ENCODE measurements at regions not wholly inside any gene's neighbourhood (a gene's known extent, or its start where the extent isn't known, plus 50 kb on each side); places are given as distances from the start of the nearest gene placed in this dataset.

- TF ChIP-seq CTCF (IDR thresholded peaks at IDR 0.05; ENCODE audit: insufficient read depth, low read depth, low read length) = no peak
- H3K4me3 ChIP-seq (ENCODE audit: low read depth, low read length) = no peak overlapping the region
- no peak for DNase-seq (ENCODE audit: low read depth)
Observed at GRCh38 chr18:22783662-22784076, 149.5 kb upstream of the RBBP8 start.

GRCh38 chr18:22789052-22789451 is 144.1 kb upstream of the RBBP8 start:
- H3K4me3 ChIP-seq (ENCODE audit: low read depth, low read length) = no peak overlapping the region
- no peak for TF ChIP-seq CTCF (IDR thresholded peaks at IDR 0.05; ENCODE audit: insufficient read depth, low read depth, low read length)
- no peak for DNase-seq (ENCODE audit: low read depth)

GRCh38 chr18:22789600-22789999 is 143.5 kb upstream of the RBBP8 start:
- H3K4me3 ChIP-seq (ENCODE audit: low read depth, low read length) = no peak overlapping the region
- TF ChIP-seq CTCF (IDR thresholded peaks at IDR 0.05; ENCODE audit: insufficient read depth, low read depth, low read length) = no peak
- DNase-seq (ENCODE audit: low read depth) = no peak

GRCh38 chr18:22790545-22791309 is 142.4 kb upstream of the RBBP8 start:
- no peak overlapping the region for H3K4me3 ChIP-seq (ENCODE audit: low read depth, low read length)
- no peak for DNase-seq (ENCODE audit: low read depth)
- no peak for TF ChIP-seq CTCF (IDR thresholded peaks at IDR 0.05; ENCODE audit: insufficient read depth, low read depth, low read length)

GRCh38 chr18:22791310-22791610 is 141.9 kb upstream of the RBBP8 start:
- H3K4me3 ChIP-seq (ENCODE audit: low read depth, low read length) = no peak overlapping the region
- TF ChIP-seq CTCF (IDR thresholded peaks at IDR 0.05; ENCODE audit: insufficient read depth, low read depth, low read length) = no peak
- no peak for DNase-seq (ENCODE audit: low read depth)

- DNase-seq (ENCODE audit: low read depth) = peak; percentile 14
- H3K4me3 ChIP-seq (ENCODE audit: low read depth, low read length) = no peak overlapping the region
- no peak for TF ChIP-seq CTCF (IDR thresholded peaks at IDR 0.05; ENCODE audit: insufficient read depth, low read depth, low read length)
Observed at GRCh38 chr18:22796113-22796512, 137.0 kb upstream of the RBBP8 start.

GRCh38 chr18:22800551-22800951 is 132.6 kb upstream of the RBBP8 start:
- no peak for TF ChIP-seq CTCF (IDR thresholded peaks at IDR 0.05; ENCODE audit: insufficient read depth, low read depth, low read length)
- DNase-seq (ENCODE audit: low read depth) = peak; percentile 85
- no peak overlapping the region for H3K4me3 ChIP-seq (ENCODE audit: low read depth, low read length)
